Stimulated activated CD8-positive, alpha-beta memory T cell treated with anti-CD3 and anti-CD28 coated beads, Interleukin-4, amount 100 ng/mL, for 1 hour (primary cell): ENCODE measurements at regions not wholly inside any gene's neighbourhood (a gene's known extent, or its start where the extent isn't known, plus 50 kb on each side); places are given as distances from the start of the nearest gene placed in this dataset.

ENCODE experiments used
- DNase-seq, 2 donors: peaks; one replicate each; pipeline ENCODE4 v3.0.0-alpha.2; 2020; ENCODE audit warnings: low read depth in 2 of 2, low spot score in 1 of 2

GRCh38 chr3:135460273-135460672, 505.3 kb upstream of the PPP2R3A start:
- DNase-seq: no peak

GRCh38 chr3:135471911-135472310, 493.6 kb upstream of the PPP2R3A start:
- no peak for DNase-seq

- DNase-seq: no peak
Observed at GRCh38 chr3:135473449-135473848, 492.1 kb upstream of the PPP2R3A start.

GRCh38 chr3:135487261-135487660, 478.3 kb upstream of the PPP2R3A start:
- DNase-seq: no peak

GRCh38 chr3:135490219-135490915, 475.2 kb upstream of the PPP2R3A start:
- DNase-seq: no peak

- DNase-seq: no peak
Observed at GRCh38 chr3:135491491-135492205, 473.9 kb upstream of the PPP2R3A start.

- no peak for DNase-seq
Observed at GRCh38 chr3:135495891-135496290, 469.6 kb upstream of the PPP2R3A start.

GRCh38 chr3:135497979-135498378, 467.5 kb upstream of the PPP2R3A start:
- DNase-seq: no peak

- DNase-seq: no peak
Observed at GRCh38 chr3:135499426-135499825, 466.1 kb upstream of the PPP2R3A start.

GRCh38 chr3:135500034-135500433, 465.5 kb upstream of the PPP2R3A start:
- DNase-seq: no peak

GRCh38 chr3:135503065-135503759, 462.3 kb upstream of the PPP2R3A start:
- no peak for DNase-seq

- DNase-seq: no peak
Observed at GRCh38 chr3:135503760-135504686, 461.5 kb upstream of the PPP2R3A start.

GRCh38 chr3:135513106-135514059, 452.1 kb upstream of the PPP2R3A start:
- no peak for DNase-seq

- no peak for DNase-seq
Observed at GRCh38 chr3:135514060-135514448, 451.5 kb upstream of the PPP2R3A start.

GRCh38 chr3:135516143-135516542, 449.4 kb upstream of the PPP2R3A start:
- DNase-seq: no peak

- no peak for DNase-seq
Observed at GRCh38 chr3:135528413-135529015, 437.0 kb upstream of the PPP2R3A start.

GRCh38 chr3:135532021-135532420, 433.5 kb upstream of the PPP2R3A start:
- DNase-seq: no peak

- DNase-seq: no peak
Observed at GRCh38 chr3:135538123-135538522, 427.4 kb upstream of the PPP2R3A start.

GRCh38 chr3:135539351-135539750, 426.2 kb upstream of the PPP2R3A start:
- DNase-seq: no peak

- DNase-seq: no peak
Observed at GRCh38 chr3:135539854-135540253, 425.7 kb upstream of the PPP2R3A start.
